GM18519 (cell line): ENCODE measurements at regions not wholly inside any gene's neighbourhood (a gene's known extent, or its start where the extent isn't known, plus 50 kb on each side); places are given as distances from the start of the nearest gene placed in this dataset.
"Not testable (repeated sequence)": the region's sequence is repeated elsewhere in the genome, so short reads cannot be mapped to it uniquely, and the experiment has no call there.

Source experiments
- ATAC-seq: cut with Tn5 transposase; IDR thresholded peaks from one replicate; pipeline ENCODE4 v1.9.1; 2021; ENCODE audit warnings: mild to moderate bottlenecking, moderate library complexity; ENCODE audit not compliant: unreplicated experiment, low FRiP score

GRCh38 chr14:24744641-24745040, 110.7 kb upstream of the GZMB start:
- no peak for ATAC-seq

- ATAC-seq: no peak
Observed at GRCh38 chr14:24741871-24742270, 107.9 kb upstream of the GZMB start.

- no peak for ATAC-seq
Observed at GRCh38 chr14:24735984-24736630, 102.1 kb upstream of the GZMB start.

GRCh38 chr14:24734917-24735500, 101.0 kb upstream of the GZMB start:
- ATAC-seq: no peak

GRCh38 chr14:24726480-24726879, 92.5 kb upstream of the GZMB start:
- ATAC-seq: no peak

GRCh38 chr14:24725311-24725710, 91.3 kb upstream of the GZMB start:
- no peak for ATAC-seq

- ATAC-seq: no peak
Observed at GRCh38 chr14:24721775-24722174, 87.8 kb upstream of the GZMB start.

GRCh38 chr14:24715239-24715638, 81.2 kb upstream of the GZMB start:
- no peak for ATAC-seq

- ATAC-seq: no peak
Observed at GRCh38 chr14:24713404-24713803, 79.4 kb upstream of the GZMB start.

- ATAC-seq: no peak
Observed at GRCh38 chr14:24712909-24713308, 78.9 kb upstream of the GZMB start.

GRCh38 chr14:24712374-24712773, 78.4 kb upstream of the GZMB start:
- ATAC-seq: no peak

GRCh38 chr14:24710403-24711112, 76.6 kb upstream of the GZMB start:
- no peak for ATAC-seq

GRCh38 chr14:24708684-24709083, 74.7 kb upstream of the GZMB start:
- ATAC-seq: no peak

GRCh38 chr14:24706351-24706750, 72.4 kb upstream of the GZMB start:
- ATAC-seq: no peak

GRCh38 chr14:24705840-24706239, 71.8 kb upstream of the GZMB start:
- peak; percentile 92 for ATAC-seq

GRCh38 chr14:24701062-24701461, 67.1 kb upstream of the GZMB start:
- no peak for ATAC-seq

GRCh38 chr14:24700511-24700910, 66.5 kb upstream of the GZMB start:
- ATAC-seq: no peak

- no peak for ATAC-seq
Observed at GRCh38 chr14:24699052-24699451, 65.1 kb upstream of the GZMB start.

GRCh38 chr14:24696280-24696920, 62.4 kb upstream of the GZMB start:
- ATAC-seq: not testable (repeated sequence)

- no peak for ATAC-seq
Observed at GRCh38 chr14:24695265-24696241, 61.6 kb upstream of the GZMB start.
